ENCODE measurements at regions not wholly inside any gene's neighbourhood (a gene's known extent, or its start where the extent isn't known, plus 50 kb on each side); places are given as distances from the start of the nearest gene placed in this dataset.
A peak's percentile ranks its signal among the peaks of the same experiment; 100 is the strongest.

DNA sequence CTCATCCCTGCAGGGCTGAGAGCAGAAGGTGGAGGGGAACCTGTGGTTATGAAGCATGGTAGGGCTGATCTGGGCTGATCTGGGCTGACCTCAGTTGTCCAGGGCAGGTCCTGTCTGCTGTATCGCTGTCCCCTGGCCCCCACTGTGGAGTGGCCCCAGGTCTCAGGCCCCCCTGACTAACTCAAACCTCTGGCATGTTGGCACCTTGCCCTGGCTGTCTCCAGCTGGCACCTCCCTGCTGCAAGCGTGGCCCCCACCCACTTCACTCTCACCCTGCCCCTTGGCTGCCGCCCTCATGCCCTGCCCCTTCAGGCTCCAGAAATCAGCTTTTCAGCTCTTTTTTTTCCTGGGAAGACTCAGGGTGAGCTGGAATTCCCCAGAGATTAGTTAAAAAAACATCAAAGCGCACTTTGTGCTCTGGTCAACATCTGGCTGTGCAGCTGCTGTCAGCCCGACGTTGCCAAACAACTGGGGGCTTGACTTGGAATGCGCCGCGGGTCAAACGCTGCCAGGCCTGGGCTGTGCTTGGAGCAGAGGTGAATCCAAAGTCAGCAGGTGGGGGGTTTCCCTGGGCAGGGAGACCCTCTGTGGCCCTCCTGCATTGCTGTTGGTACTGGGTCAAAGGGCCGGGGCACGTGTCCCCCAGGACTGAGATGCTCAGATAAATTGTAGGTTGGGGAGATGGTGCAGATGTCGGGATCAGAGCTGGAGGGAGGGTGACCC is 173.8 kb upstream of the HDAC4 start:
- H3K4me3 ChIP-seq: no peak overlapping the region
- no peaks in the 10 kb centered on the region for H3K27me3 ChIP-seq
- H3K9me3 ChIP-seq: no peaks in the 10 kb centered on the region
- DNase-seq: peak in 3 of 6 donors; percentile 33 to 62 (median 44)
- H3K36me3 ChIP-seq: no peaks in the 10 kb centered on the region
- TF ChIP-seq, protein P1, sequence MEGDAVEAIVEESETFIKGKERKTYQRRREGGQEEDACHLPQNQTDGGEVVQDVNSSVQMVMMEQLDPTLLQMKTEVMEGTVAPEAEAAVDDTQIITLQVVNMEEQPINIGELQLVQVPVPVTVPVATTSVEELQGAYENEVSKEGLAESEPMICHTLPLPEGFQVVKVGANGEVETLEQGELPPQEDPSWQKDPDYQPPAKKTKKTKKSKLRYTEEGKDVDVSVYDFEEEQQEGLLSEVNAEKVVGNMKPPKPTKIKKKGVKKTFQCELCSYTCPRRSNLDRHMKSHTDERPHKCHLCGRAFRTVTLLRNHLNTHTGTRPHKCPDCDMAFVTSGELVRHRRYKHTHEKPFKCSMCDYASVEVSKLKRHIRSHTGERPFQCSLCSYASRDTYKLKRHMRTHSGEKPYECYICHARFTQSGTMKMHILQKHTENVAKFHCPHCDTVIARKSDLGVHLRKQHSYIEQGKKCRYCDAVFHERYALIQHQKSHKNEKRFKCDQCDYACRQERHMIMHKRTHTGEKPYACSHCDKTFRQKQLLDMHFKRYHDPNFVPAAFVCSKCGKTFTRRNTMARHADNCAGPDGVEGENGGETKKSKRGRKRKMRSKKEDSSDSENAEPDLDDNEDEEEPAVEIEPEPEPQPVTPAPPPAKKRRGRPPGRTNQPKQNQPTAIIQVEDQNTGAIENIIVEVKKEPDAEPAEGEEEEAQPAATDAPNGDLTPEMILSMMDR (IDR thresholded peaks at IDR 0.05): no peak
- 31 to 32% methylated on average over 13 of the region's 13 CpGs for WGBS, 2 donors
- FAIRE-seq: no peak
- ATAC-seq: no peak
- intact Hi-C loops (cut with DNase I): no loop called here
- no peaks in the 10 kb centered on the region for H3K4me1 ChIP-seq
- no peak overlapping the region for H3K27ac ChIP-seq

DNA sequence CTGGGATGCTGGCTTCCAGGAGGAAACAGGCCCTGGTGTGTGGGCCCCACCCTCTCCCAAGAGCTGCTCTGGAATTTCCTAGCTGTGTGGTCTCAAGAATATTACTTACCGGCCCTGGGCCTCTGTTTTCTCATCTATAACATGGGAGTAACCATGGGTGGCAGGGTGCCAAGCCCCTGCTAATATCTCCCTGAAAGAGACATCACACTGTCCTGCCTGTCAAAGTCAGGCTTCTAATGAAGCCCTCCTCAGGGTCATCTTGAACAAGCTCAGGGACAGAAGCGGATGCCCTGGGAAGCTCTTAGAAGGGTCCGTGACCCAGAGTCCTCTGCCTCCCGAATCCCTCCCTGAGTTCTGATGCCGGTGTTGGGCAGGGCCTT is 173.2 kb upstream of the HDAC4 start:
- ATAC-seq: no peak
- 73 to 78% methylated on average over 5 of the region's 5 CpGs for WGBS, 2 donors

DNA sequence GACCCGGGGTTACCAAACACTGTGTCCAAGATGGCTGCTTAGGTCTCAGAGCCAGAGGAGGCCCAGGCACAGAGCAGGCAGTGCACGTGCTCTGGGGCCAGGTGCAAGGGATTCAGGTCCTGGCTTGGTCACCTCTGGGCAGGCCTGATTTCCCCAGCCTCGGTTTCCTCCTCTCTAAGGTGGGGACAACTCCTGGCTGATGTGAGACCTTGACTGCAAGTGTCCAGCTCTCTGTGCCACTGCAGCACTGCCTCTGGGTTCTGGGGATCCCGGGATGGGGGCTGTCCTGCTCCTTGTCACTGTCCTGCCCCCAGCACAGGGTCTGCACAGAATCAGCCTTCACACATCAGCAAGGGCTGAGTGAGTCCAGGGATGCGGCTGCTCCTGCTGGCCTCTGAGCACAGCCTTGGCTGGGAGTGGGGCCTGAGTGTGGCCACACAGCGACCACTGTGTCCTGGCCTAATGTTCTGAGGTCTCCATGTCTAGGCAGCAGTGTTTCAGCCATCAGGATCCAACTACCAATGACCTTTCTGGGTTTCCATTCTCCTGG is 170.2 kb upstream of the HDAC4 start:
- ATAC-seq: no peak
- no peaks in the 10 kb centered on the region for H3K4me1 ChIP-seq
- 50 to 63% methylated on average over 6 of the region's 6 CpGs for WGBS, 2 donors
- H3K9me3 ChIP-seq: no peaks in the 10 kb centered on the region
- intact Hi-C loops (cut with DNase I): no loop called here
- H3K27ac ChIP-seq: no peak overlapping the region
- H3K27me3 ChIP-seq: no peaks in the 10 kb centered on the region
- peak in 1 of 6 donors; percentile 27 for DNase-seq
- H3K4me3 ChIP-seq: no peak overlapping the region
- no peak for FAIRE-seq
- TF ChIP-seq, protein P1 (IDR thresholded peaks at IDR 0.05): no peak
- no peaks in the 10 kb centered on the region for H3K36me3 ChIP-seq

More for the DNA sequence above, 173.2 kb upstream of the HDAC4 start:
- intact Hi-C loops (cut with DNase I): no loop called here
- DNase-seq (peak in 2 of 6 donors; percentile 17 to 32), FAIRE-seq (no peak)
- Histone ChIP-seq H3K36me3 (no peaks in the 10 kb centered on the region), H3K27me3 (no peaks in the 10 kb centered on the region), H3K27ac (no peak overlapping the region), H3K9me3 (no peaks in the 10 kb centered on the region), H3K4me3 (no peak overlapping the region), H3K4me1 (no peaks in the 10 kb centered on the region)
- TF ChIP-seq, protein P1 (IDR thresholded peaks at IDR 0.05): no peak

DNA sequence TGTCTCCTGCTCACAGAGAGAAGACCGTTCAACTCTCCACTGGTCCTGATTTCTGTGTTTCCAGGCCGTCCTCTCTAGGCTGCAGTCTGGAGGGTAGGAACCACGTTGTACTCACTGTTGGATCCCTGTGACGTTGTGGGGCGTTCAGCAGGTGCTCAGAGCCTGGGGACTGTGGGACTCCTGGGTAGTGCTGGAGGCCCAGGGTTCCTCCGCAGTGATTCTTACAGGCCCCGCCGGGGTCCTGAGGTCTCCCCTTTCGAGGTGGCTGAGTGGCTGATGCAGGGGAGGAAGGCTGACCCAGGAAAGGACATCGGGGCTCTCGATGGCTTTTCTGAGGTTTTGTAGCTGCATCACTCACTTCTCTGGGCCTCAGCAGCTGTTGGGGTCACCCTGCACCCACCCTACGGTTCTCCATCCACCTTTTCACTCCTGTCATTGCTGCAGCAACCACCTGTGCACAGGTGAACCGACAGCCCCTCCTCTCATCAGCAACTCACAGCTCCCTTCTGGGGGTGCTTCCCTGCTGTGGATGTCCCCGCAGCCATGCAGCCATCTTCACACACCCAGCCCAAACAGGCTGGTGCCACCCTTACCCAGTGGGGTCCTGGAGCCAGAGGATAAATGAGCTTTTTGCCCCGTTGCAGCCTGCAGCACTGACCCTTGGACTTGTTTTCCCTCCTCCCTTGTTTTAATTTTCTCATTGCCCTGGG is 169.6 kb upstream of the HDAC4 start:
- peak in 1 of 6 donors; percentile 25 for DNase-seq
- ATAC-seq: no peak
- no peak for FAIRE-seq
- no peaks in the 10 kb centered on the region for H3K27me3 ChIP-seq
- H3K4me1 ChIP-seq: no peaks in the 10 kb centered on the region
- intact Hi-C loops (cut with DNase I): no loop called here
- 51 to 58% methylated on average over 15 of the region's 15 CpGs for WGBS, 2 donors
- H3K9me3 ChIP-seq: no peaks in the 10 kb centered on the region
- TF ChIP-seq, protein P1 (IDR thresholded peaks at IDR 0.05): no peak
- no peaks in the 10 kb centered on the region for H3K36me3 ChIP-seq
- no peak overlapping the region for H3K27ac ChIP-seq
- H3K4me3 ChIP-seq: no peak overlapping the region

Measured in pancreas (tissue), 10 donors.